GM12891 (cell line): ENCODE measurements at regions not wholly inside any gene's neighbourhood (a gene's known extent, or its start where the extent isn't known, plus 50 kb on each side); places are given as distances from the start of the nearest gene placed in this dataset.
"Not testable (repeated sequence)": the region's sequence is repeated elsewhere in the genome, so short reads cannot be mapped to it uniquely, and the experiment has no call there.

Experiments
- DNase-seq: peaks from one replicate; pipeline ENCODE4 v3.0.0; 2011; ENCODE audit warnings: low spot score; ENCODE audit not compliant: insufficient read length
- FAIRE-seq: peaks from 2 replicates; lab custom pipeline; 2011; peaks lifted over from hg19 to GRCh38; lab: Jason Lieb, UNC
- PAX5 ChIP-seq: IDR thresholded peaks from 2 replicates; pipeline ENCODE4 v1.6.1; 2011; ENCODE audit warnings: low read length, moderate library complexity, mild to moderate bottlenecking; ENCODE audit not compliant: insufficient read depth, severe bottlenecking
- POLR2A ChIP-seq: IDR thresholded peaks from 2 replicates; pipeline ENCODE4 v1.6.1; 2011; ENCODE audit warnings: low read depth, low read length, control low read depth
- POLR2AphosphoS5 ChIP-seq: IDR thresholded peaks from 2 replicates; pipeline ENCODE4 v1.6.1; 2011; ENCODE audit warnings: low read depth, low read length, control low read depth
- POU2F2 ChIP-seq: IDR thresholded peaks from 2 replicates; pipeline ENCODE4 v1.6.1; 2011; ENCODE audit warnings: low read depth, mild to moderate bottlenecking, control low read depth, low read length, moderate library complexity
- SPI1 ChIP-seq: IDR thresholded peaks from 2 replicates; pipeline ENCODE4 v1.6.1; 2011; ENCODE audit warnings: low read depth, low read length, control low read depth
- TAF1 ChIP-seq: IDR thresholded peaks from 2 replicates; pipeline ENCODE4 v1.6.1; 2011; ENCODE audit warnings: low read depth, low read length, control low read depth

- FAIRE-seq (no peak), DNase-seq (no peak)
- no peak for TF ChIP-seq TAF1
- no peak for TF ChIP-seq PAX5
- no peak for TF ChIP-seq POLR2AphosphoS5
- no peak for TF ChIP-seq POU2F2
- TF ChIP-seq POLR2A: no peak
- no peak for TF ChIP-seq SPI1
Observed at GRCh38 chr7:84941936-84942335, 244.9 kb downstream of the SEMA3D start.

DNA sequence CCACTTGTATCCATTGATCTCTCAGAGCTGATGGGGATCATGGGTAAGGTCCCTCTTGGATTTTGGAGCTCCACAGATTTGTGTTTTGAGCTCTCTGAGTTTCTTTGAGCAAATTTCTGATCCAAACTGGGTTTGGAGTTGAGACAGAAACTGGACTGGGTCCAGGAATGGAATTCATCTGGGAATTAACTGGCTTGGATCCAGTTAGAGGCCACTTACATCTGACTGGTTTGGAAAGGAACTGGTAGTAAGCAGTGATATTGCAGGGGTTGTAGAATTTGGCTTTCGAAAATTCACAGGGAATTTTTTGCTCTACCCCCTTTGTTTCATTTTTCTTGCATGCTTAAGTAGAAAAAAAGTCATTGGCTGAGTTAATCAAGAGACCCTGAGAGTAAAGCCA, 245.6 kb downstream of the SEMA3D start:
- no peak for FAIRE-seq
- TF ChIP-seq PAX5 (no peak), POU2F2 (no peak), TAF1 (no peak), POLR2A (no peak), SPI1 (no peak), POLR2AphosphoS5 (no peak)
- DNase-seq: no peak

DNA sequence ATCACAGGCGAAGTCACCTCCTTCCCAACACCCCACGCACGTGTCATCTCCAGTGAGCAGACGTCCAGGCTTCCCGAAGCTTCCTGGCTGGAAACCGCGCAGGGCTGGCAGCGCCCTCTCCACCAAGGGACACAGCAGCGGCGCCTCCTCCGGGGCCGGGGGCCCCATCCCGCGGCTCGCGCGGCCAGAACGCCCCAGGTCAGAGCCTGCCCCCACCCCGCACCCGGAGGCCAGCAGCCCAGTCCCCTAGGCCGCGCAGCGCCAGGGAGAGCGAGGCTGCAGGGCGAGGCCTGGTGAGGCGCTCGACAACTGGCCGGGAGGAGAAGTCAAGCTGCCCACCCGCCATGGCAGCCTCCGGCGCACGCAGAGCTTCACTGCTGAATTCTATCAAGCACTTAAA, 247.0 kb downstream of the SEMA3D start:
- FAIRE-seq: no peak

GRCh38 chr7:84939442-84939841, 247.4 kb downstream of the SEMA3D start:
- TF ChIP-seq SPI1: no peak
- TF ChIP-seq PAX5: no peak
- TF ChIP-seq TAF1: no peak
- TF ChIP-seq POLR2AphosphoS5: no peak
- TF ChIP-seq POLR2A: no peak
- no peak for TF ChIP-seq POU2F2
- no peak for FAIRE-seq
- DNase-seq: no peak

More for the DNA sequence above, 247.0 kb downstream of the SEMA3D start:
- no peak for DNase-seq
- TF ChIP-seq TAF1 (no peak), POLR2A (no peak), POU2F2 (no peak)

DNA sequence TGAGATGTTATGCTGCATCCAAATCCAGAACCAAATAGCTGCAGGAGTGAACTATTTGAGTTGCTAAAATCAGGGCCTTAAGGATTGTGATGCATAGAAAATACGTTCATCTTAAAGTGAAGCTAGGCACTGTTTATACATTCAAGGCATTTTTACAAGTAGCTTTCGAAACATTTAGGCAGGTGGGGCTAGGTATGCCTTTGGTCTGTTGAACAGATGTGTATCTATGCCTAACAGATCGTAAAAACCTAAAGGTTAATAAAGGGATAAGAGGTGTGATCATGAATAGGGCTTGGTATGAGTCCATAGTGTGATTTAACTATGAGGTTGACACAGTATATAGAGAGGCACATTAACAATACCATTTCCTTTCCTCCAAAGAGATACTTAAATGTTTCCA, 262.5 kb downstream of the SEMA3D start:
- TF ChIP-seq POLR2AphosphoS5: no peak
- no peak for TF ChIP-seq PAX5
- TF ChIP-seq SPI1: no peak
- TF ChIP-seq TAF1: no peak
- TF ChIP-seq POU2F2: no peak
- TF ChIP-seq POLR2A: no peak
- FAIRE-seq (no peak), DNase-seq (no peak)

DNA sequence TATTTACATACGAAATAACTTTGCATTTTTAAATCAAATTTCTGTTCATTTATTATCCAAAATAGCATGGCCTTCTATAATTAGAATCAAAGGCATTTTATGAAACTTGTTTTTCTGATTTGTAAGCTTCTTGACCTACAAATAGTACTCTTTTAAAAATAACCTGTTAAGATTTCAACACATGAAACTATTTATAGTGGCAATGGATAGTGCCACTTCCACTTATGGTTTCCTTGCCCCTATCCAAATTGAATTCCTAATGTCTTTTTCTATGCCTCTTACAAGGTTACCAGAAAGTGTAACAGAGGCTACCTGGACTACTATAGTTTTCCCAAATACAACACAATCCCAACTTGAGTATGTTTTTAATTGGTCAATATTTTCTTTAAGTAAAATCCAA, 263.5 kb downstream of the SEMA3D start:
- DNase-seq: no peak

GRCh38 chr7:84921154-84921553, 265.7 kb downstream of the SEMA3D start:
- no peak for FAIRE-seq
- TF ChIP-seq PAX5: no peak
- TF ChIP-seq POU2F2: no peak
- TF ChIP-seq POLR2AphosphoS5: no peak
- TF ChIP-seq TAF1: no peak
- no peak for TF ChIP-seq POLR2A
- no peak for TF ChIP-seq SPI1
- DNase-seq: no peak

More for the DNA sequence above, 263.5 kb downstream of the SEMA3D start:
- TF ChIP-seq SPI1: no peak
- no peak for TF ChIP-seq POLR2A
- TF ChIP-seq POU2F2: no peak
- TF ChIP-seq POLR2AphosphoS5: no peak
- TF ChIP-seq PAX5: no peak
- TF ChIP-seq TAF1: no peak
- FAIRE-seq: no peak

DNA sequence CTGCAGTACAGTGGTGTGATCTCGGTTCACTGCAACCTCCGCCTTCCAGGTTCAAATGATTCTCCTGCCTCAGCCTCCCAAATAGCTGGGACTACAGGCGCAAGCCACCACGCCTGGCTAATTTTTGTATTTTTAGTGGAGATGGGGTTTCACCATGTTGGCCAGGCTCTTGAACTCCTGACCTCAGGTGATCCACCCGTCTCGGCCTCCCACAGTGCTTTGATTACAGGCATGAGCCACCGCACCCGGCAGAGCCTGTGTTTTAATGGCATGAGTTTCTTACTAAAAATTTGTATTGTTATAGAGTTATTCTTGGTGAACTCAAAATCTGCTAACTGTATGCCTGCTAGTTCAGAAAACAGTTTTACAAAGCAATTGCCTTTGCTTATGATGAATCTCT, 269.9 kb downstream of the SEMA3D start:
- not testable (repeated sequence) for FAIRE-seq, DNase-seq

DNA sequence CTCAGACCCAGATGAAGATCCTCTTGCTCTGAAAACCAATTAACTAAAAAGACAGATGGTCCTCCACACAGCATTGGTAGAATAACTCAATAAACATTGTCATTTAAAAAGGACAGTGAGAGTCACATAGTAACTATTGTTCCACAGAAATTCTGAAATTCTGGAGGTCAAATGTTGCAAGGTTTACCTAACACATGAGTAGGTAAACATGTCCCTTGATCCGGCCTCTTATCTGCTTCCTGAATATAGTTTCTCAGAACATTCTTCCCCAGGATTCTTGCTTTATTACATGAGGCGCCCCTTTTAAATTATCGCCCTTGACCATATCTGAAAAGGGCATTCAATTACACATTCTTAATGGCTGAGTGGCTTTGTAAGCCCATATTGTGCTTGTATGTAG, 270.7 kb downstream of the SEMA3D start:
- DNase-seq (no peak), FAIRE-seq (no peak)
- no peak for TF ChIP-seq TAF1
- no peak for TF ChIP-seq PAX5
- TF ChIP-seq SPI1: no peak
- TF ChIP-seq POLR2AphosphoS5: no peak
- no peak for TF ChIP-seq POU2F2
- TF ChIP-seq POLR2A: no peak

DNA sequence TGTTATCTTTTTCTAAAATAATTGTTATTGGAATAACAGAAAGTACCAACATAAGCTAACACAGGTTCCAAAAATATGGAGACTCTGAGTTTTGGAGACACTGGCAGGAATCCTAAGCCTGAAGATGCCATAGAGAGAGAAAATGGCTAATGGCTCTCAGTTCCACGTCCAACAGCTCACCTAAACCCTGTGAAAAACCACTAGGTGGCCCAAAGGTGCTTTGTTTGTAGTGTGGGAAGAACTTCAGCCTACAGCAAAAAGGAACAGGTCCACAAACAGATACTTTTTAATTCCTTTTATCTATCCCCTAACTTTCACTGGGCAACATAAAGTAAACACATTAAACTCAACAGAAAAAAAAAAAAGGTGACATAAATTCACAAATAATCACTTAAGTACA, 272.3 kb downstream of the SEMA3D start:
- TF ChIP-seq TAF1 (no peak), PAX5 (no peak), SPI1 (no peak), POLR2A (no peak), POLR2AphosphoS5 (no peak), POU2F2 (no peak)
- DNase-seq: no peak
- FAIRE-seq: no peak

- DNase-seq (no peak), FAIRE-seq (no peak)
- no peak for TF ChIP-seq TAF1
- TF ChIP-seq PAX5: no peak
- TF ChIP-seq SPI1: no peak
- TF ChIP-seq POLR2AphosphoS5: no peak
Observed at GRCh38 chr7:84913731-84914130, 273.1 kb downstream of the SEMA3D start.

GRCh38 chr7:84912993-84913635, 273.7 kb downstream of the SEMA3D start:
- no peak for FAIRE-seq
- TF ChIP-seq SPI1: no peak
- TF ChIP-seq POLR2AphosphoS5: no peak
- no peak for TF ChIP-seq POLR2A
- no peak for TF ChIP-seq POU2F2
- no peak for TF ChIP-seq PAX5
- no peak for TF ChIP-seq TAF1
- no peak for DNase-seq
